B cell (primary cell): ENCODE measurements at regions not wholly inside any gene's neighbourhood (a gene's known extent, or its start where the extent isn't known, plus 50 kb on each side); places are given as distances from the start of the nearest gene placed in this dataset.

Experiments
- ATAC-seq: fragments of 200-7000 bp; cut with Tn5 transposase; one replicate; pipeline ENCODE4 v1.10.0; 2021; ENCODE audit warnings: low read depth, mild to moderate bottlenecking, moderate number of reproducible peaks, moderate library complexity
- CTCF ChIA-PET: fragments of 350-600 bp; sonication (Branson Sonifier 250); formaldehyde crosslinking; loops from one replicate; lab custom pipeline; 2021; ENCODE audit warnings: antibody characterized with exemption, inconsistent platforms; lab: Charles Lee
- POLR2A ChIA-PET: fragments of 350-600 bp; sonication (Branson Sonifier 250); formaldehyde crosslinking; loops from one replicate; lab custom pipeline; 2021; ENCODE audit warnings: antibody characterized with exemption; lab: Charles Lee
- DNase-seq: peaks from one replicate; pipeline ENCODE4 v3.0.0; 2013
- H2AFZ ChIP-seq: 2 replicates; pipeline ENCODE4 v1.6.1; 2012; ENCODE audit warnings: mild to moderate bottlenecking, low read depth, low read length; ENCODE audit not compliant: insufficient read depth, poor library complexity, severe bottlenecking
- H3K27ac ChIP-seq, 2 donors: 1 replicate in 1 of 2; 2 replicates in 1 of 2; pipeline ENCODE4 v1.5.1; 2012 to 2013; ENCODE audit warnings: low read length in 2 of 2, mild to moderate bottlenecking in 2 of 2, moderate library complexity in 1 of 2
- H3K27me3 ChIP-seq, 4 experiments: fragments of 200-600 bp in 1 of 4; sonication (generic) in 1 of 4; replicated peaks in 1 of 4; 1 replicate in 2 of 4; 2 replicates in 2 of 4; pipeline versions ENCODE4 v1.6.1 to v1.7.0; 2013 to 2016; ENCODE audit warnings: low read length in 3 of 4, mild to moderate bottlenecking in 2 of 4, mixed read lengths in 1 of 4, moderate library complexity in 1 of 4; ENCODE audit not compliant: insufficient read depth in 4 of 4, control insufficient read depth in 3 of 4; ENCODE audit errors: control extremely low read depth in 1 of 4
- H3K36me3 ChIP-seq, 2 experiments: replicated peaks in 1 of 2; 1 replicate in 1 of 2; 2 replicates in 1 of 2; pipeline versions ENCODE4 v1.6.1 to v1.7.1; 2013; ENCODE audit warnings: low read length in 1 of 2; ENCODE audit not compliant: insufficient read depth in 2 of 2, control insufficient read depth in 1 of 2; ENCODE audit errors: control extremely low read depth in 1 of 2, extremely low read depth in 1 of 2
- H3K4me1 ChIP-seq, 2 donors: fragments of 200-600 bp in 1 of 2; sonication (generic) in 1 of 2; 1 replicate in 1 of 2; 2 replicates in 1 of 2; pipeline versions ENCODE4 v1.5.1 to v1.6.1; 2013 to 2017; ENCODE audit warnings: low read length in 2 of 2; ENCODE audit not compliant: control insufficient read depth in 2 of 2, insufficient read depth in 2 of 2
- H3K4me2 ChIP-seq: replicated peaks from 2 replicates; pipeline ENCODE3; 2012; ENCODE audit warnings: mild to moderate bottlenecking, low read depth, low read length; ENCODE audit not compliant: poor library complexity, severe bottlenecking
- H3K4me3 ChIP-seq, 5 experiments: fragments of 200-600 bp in 1 of 5; sonication (generic) in 1 of 5; 1 replicate in 3 of 5; 2 replicates in 2 of 5; pipeline versions ENCODE4 v1.5.1 to v1.7.0; 2011 to 2016; ENCODE audit warnings: low read length in 4 of 5, mild to moderate bottlenecking in 4 of 5, low read depth in 2 of 5, control low read depth in 1 of 5, moderate library complexity in 1 of 5; ENCODE audit not compliant: insufficient read depth in 1 of 5; ENCODE audit errors: control extremely low read depth in 1 of 5, extremely low read depth in 1 of 5
- H3K79me2 ChIP-seq: fragments of 200-600 bp; sonication (generic); one replicate; pipeline ENCODE4 v1.6.0; 2016; ENCODE audit warnings: low read length; ENCODE audit not compliant: control insufficient read depth, insufficient read depth
- H3K9ac ChIP-seq: fragments of 200-600 bp; sonication (generic); 2 replicates; pipeline ENCODE4 v1.6.1; 2017; ENCODE audit warnings: mild to moderate bottlenecking, low read length, moderate library complexity
- H3K9me3 ChIP-seq, 3 donors: one replicate each; pipeline versions ENCODE4 v1.6.1 to v1.7.1; 2013; ENCODE audit warnings: low read length in 2 of 3; ENCODE audit not compliant: control insufficient read depth in 2 of 3, insufficient read depth in 1 of 3; ENCODE audit errors: control extremely low read depth in 1 of 3
- H4K20me1 ChIP-seq: 2 replicates; pipeline ENCODE4 v1.6.0; 2012; ENCODE audit warnings: mild to moderate bottlenecking, low read length; ENCODE audit not compliant: insufficient read depth, control insufficient read depth, poor library complexity, severe bottlenecking
- H3K27ac Mint-ChIP-seq: one replicate; pipeline ENCODE4 v1.8.0; 2021; ENCODE audit warnings: mixed read lengths
- H3K27me3 Mint-ChIP-seq: one replicate; pipeline ENCODE4 v1.8.0; 2021; ENCODE audit warnings: mixed read lengths
- H3K4me1 Mint-ChIP-seq: one replicate; pipeline ENCODE4 v1.8.0; 2021; ENCODE audit warnings: mixed read lengths
- H3K4me3 Mint-ChIP-seq: one replicate; pipeline ENCODE4 v1.8.0; 2021; ENCODE audit warnings: mixed read lengths
- H3K9me3 Mint-ChIP-seq: one replicate; pipeline ENCODE4 v1.8.0; 2022; ENCODE audit warnings: mixed read lengths; ENCODE audit not compliant: insufficient read depth
- CTCF ChIP-seq: fragments of 200-600 bp; IDR thresholded peaks from one replicate; pipeline ENCODE4 v1.8.0; 2022; ENCODE audit warnings: antibody characterized with exemption, mild to moderate bottlenecking
- EZH2 ChIP-seq: IDR thresholded peaks from 2 replicates; pipeline ENCODE4 v1.6.1; 2012; ENCODE audit warnings: borderline replicate concordance, low read depth, mild to moderate bottlenecking, moderate library complexity, low read length; ENCODE audit not compliant: insufficient read depth, poor library complexity, severe bottlenecking
- WGBS: methylation state at CpG from one replicate; pipeline ENCODE4 v1.1.5; 2013; ENCODE audit warnings: missing lambda C conversion rate; ENCODE audit not compliant: insufficient coverage; 5-methylcytosine and 5-hydroxymethylcytosine counted together
- intact Hi-C: fragments of 100-400 bp; cut with micrococcal nuclease; formaldehyde crosslinking; loops from one replicate; pipeline ENCODE4 v1.10.0; 2022

GRCh38 chr1:166351676-166352075, 184.9 kb upstream of the FAM78B start:
- Mint-ChIP-seq H3K4me3 (no peak overlapping the region), H3K27ac (no peak overlapping the region), H3K9me3 (peaks cover 7% of the 10 kb centered on the region), H3K4me1 (no peaks in the 10 kb centered on the region), H3K27me3 (no peaks in the 10 kb centered on the region)
- ATAC-seq, result no peak
- ChIA-PET POLR2A (no interaction called here), CTCF (no interaction called here)
- H3K27ac ChIP-seq, result no peak overlapping the region
- intact Hi-C loops, result no loop called here
- H3K4me2 ChIP-seq, result no peak overlapping the region
- H3K4me3 ChIP-seq, result no peak overlapping the region
- peaks cover 0 to 3% (median 0%) of the 10 kb centered on the region in 3 donors for H3K9me3 ChIP-seq
- no peaks in the 10 kb centered on the region for H3K79me2 ChIP-seq
- DNase-seq, result no peak
- no peak for TF ChIP-seq EZH2
- no peak for TF ChIP-seq CTCF
- H3K36me3 ChIP-seq, result no peaks in the 10 kb centered on the region
- no peaks in the 10 kb centered on the region for H3K27me3 ChIP-seq
- no CpG with 5 or more reads among the region's 1 CpG for WGBS
- H3K9ac ChIP-seq, result no peak overlapping the region
- no peak overlapping the region for H2AFZ ChIP-seq
- no peaks in the 10 kb centered on the region for H3K4me1 ChIP-seq
- no peaks in the 10 kb centered on the region for H4K20me1 ChIP-seq

- no peaks in the 10 kb centered on the region for H4K20me1 ChIP-seq
- no peak overlapping the region for H3K4me3 ChIP-seq
- Mint-ChIP-seq H3K4me3 (no peak overlapping the region), H3K9me3 (no peaks in the 10 kb centered on the region), H3K27ac (no peak overlapping the region), H3K27me3 (no peaks in the 10 kb centered on the region), H3K4me1 (no peaks in the 10 kb centered on the region)
- no peak for TF ChIP-seq EZH2
- TF ChIP-seq CTCF, result no peak
- no peaks in the 10 kb centered on the region for H3K27me3 ChIP-seq
- no peaks in the 10 kb centered on the region for H3K9me3 ChIP-seq
- DNase-seq, result no peak
- WGBS, result 100% methylated on average over 1 of the region's 3 CpGs
- H3K4me2 ChIP-seq, result no peak overlapping the region
- no peak overlapping the region for H2AFZ ChIP-seq
- intact Hi-C loops, result no loop called here
- CTCF ChIA-PET, result no interaction called here
- H3K4me1 ChIP-seq, result no peaks in the 10 kb centered on the region
- H3K79me2 ChIP-seq, result no peaks in the 10 kb centered on the region
- no peak for ATAC-seq
- H3K36me3 ChIP-seq, result no peaks in the 10 kb centered on the region
- POLR2A ChIA-PET, result no interaction called here
- no peak overlapping the region for H3K27ac ChIP-seq
- H3K9ac ChIP-seq, result no peak overlapping the region
Measured at GRCh38 chr1:166353213-166353612, 186.4 kb upstream of the FAM78B start.
